ENCODE measurements at regions not wholly inside any gene's neighbourhood (a gene's known extent, or its start where the extent isn't known, plus 50 kb on each side); places are given as distances from the start of the nearest gene placed in this dataset.

DNA sequence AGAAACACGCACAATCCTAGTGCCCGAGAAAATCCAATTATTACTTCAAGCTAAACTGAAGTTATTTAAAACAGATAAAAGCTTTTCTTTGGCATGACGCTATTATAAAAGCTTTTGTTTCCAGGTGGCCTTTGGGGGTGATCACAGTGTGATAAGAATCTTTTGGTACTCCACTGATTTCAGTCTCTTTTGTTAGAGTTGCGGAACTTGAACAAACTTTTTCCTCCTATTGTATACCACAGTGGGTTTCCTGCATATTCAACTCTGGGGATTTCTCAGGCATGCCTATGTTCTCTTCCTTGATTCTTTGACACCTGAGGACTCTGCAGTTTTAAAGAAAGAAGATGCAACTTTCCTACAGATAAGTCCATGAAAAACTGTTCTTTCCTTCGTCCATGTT lies 99.7 kb upstream of the PITRM1 start:
- no peaks in the 10 kb centered on the region for H3K27me3 ChIP-seq

DNA sequence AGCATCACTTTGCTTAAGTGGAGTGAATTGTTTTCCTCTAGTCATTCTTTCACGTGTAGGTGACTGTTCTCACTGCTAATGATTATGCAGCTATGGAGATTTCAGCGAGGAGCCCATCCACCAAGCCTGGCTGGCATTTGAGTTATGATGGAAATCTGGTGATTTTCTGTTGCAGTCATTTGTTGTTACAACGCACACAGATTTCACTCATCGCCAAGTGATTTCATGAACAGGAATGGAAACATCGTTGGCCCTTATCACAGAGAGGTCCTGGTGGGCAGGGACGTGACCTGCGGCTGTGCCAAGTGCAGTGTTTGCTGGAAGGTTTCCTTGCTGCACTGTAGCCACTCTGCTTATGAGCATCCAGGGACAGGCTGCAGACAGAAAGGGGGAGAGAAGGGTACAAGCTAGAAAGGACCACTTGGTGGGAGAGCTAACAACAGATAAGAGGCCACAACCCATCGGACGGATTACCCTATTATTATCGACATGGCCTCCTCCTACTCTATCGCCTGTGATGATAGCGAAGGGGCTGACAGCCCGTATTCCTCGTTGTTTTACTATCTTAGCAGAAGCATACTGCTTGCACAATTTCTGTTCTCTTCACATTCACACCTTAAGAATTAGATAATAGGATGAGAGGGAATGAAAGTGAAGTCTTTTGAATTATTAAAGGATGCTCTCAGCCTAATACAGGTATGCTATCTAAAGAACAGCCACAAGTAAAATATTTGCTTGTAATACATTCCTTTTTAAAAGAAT lies 99.0 kb upstream of the PITRM1 start:
- intact Hi-C loops (cut with DNase I): no loop called here
- Histone ChIP-seq H3K9ac (ENCODE audit: low read depth in 2 of 2, low read length in 2 of 2) (no peak overlapping the region), H3K4me3 (no peak overlapping the region), H3K9me3 (no peaks in the 10 kb centered on the region), H3K36me3 (no peaks in the 10 kb centered on the region), H3K27me3 (no peaks in the 10 kb centered on the region), H3K27ac (no peak overlapping the region), H3K4me1 (no peaks in the 10 kb centered on the region)
- TF ChIP-seq, protein P1, sequence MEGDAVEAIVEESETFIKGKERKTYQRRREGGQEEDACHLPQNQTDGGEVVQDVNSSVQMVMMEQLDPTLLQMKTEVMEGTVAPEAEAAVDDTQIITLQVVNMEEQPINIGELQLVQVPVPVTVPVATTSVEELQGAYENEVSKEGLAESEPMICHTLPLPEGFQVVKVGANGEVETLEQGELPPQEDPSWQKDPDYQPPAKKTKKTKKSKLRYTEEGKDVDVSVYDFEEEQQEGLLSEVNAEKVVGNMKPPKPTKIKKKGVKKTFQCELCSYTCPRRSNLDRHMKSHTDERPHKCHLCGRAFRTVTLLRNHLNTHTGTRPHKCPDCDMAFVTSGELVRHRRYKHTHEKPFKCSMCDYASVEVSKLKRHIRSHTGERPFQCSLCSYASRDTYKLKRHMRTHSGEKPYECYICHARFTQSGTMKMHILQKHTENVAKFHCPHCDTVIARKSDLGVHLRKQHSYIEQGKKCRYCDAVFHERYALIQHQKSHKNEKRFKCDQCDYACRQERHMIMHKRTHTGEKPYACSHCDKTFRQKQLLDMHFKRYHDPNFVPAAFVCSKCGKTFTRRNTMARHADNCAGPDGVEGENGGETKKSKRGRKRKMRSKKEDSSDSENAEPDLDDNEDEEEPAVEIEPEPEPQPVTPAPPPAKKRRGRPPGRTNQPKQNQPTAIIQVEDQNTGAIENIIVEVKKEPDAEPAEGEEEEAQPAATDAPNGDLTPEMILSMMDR (IDR thresholded peaks at IDR 0.05): no peak
- DNase-seq: no peak

More for the DNA sequence above, 99.7 kb upstream of the PITRM1 start:
- Histone ChIP-seq H3K4me3 (no peak overlapping the region), H3K36me3 (no peaks in the 10 kb centered on the region), H3K4me1 (no peaks in the 10 kb centered on the region), H3K9me3 (no peaks in the 10 kb centered on the region), H3K27ac (no peak overlapping the region), H3K9ac (ENCODE audit: low read depth in 2 of 2, low read length in 2 of 2) (no peak overlapping the region)
- TF ChIP-seq, protein P1 (IDR thresholded peaks at IDR 0.05): no peak
- no peak for DNase-seq
- intact Hi-C loops (cut with DNase I): no loop called here

DNA sequence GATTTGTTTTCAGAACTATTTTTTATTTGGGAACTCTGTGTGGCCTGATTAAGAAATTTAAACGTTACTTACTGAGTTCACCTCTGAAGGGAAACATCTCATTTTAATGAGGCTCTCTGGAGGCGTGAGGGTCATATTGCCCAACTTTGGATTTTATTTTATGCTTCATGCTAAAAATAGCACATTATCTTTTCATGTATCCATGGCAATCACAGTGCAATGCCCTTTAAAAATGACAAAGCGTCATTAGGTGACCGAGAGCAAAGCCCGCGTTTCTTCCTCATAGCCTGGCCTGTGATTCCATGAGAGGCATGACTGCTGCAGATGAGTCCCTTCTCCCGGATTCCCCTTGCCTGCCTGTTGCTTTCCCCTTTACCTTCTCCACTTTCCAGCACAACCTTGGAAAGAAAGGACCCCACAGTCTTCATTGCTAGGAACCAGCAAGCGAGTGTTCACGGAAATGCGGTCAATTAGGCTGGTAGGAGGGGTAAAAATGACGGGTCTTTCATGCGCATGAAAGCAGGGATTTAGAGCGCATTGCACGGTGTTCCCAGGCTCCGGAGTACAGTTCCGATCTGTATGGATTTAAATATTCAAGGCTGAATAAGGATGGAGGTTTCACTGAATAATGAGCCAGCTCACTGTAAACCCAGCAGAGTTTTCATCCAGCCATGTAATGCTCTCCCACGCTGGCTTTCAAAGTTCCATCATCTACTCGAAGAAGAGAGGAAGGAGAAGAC lies 98.2 kb upstream of the PITRM1 start:
- intact Hi-C loops (cut with DNase I): no loop called here
- DNase-seq: no peak
- no peaks in the 10 kb centered on the region for H3K4me1 ChIP-seq
- no peak overlapping the region for H3K27ac ChIP-seq
- no peak overlapping the region for H3K4me3 ChIP-seq
- TF ChIP-seq, protein P1 (IDR thresholded peaks at IDR 0.05): no peak
- no peak overlapping the region for H3K9ac ChIP-seq (ENCODE audit: low read depth in 2 of 2, low read length in 2 of 2)
- H3K36me3 ChIP-seq: no peaks in the 10 kb centered on the region
- H3K9me3 ChIP-seq: no peaks in the 10 kb centered on the region
- no peaks in the 10 kb centered on the region for H3K27me3 ChIP-seq

DNA sequence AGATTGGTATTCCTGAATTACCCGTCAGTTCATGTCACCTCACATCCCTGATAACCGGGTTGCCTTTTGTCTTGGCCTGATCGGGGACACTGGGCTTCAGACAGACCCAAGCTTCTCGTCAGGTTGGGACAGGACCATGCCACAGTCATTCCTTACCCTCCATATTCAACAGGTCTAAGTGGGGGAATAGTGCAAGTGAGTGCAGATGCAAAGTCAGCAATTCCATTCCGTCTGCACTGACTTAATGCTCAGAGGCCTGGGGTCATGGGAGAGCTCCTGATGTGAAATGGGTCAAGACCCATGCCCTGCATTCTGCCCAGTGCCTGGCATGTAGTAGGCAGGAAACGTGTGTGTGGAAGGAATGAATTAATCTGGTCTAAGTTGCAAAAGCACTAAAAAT lies 95.4 kb upstream of the PITRM1 start:
- no peak overlapping the region for H3K27ac ChIP-seq
- no peak for DNase-seq
- no peaks in the 10 kb centered on the region for H3K9me3 ChIP-seq
- intact Hi-C loops (cut with DNase I): no loop called here
- TF ChIP-seq, protein P1 (IDR thresholded peaks at IDR 0.05): no peak
- H3K4me1 ChIP-seq: no peaks in the 10 kb centered on the region
- no peak overlapping the region for H3K9ac ChIP-seq (ENCODE audit: low read depth in 2 of 2, low read length in 2 of 2)
- no peaks in the 10 kb centered on the region for H3K27me3 ChIP-seq
- no peak overlapping the region for H3K4me3 ChIP-seq
- no peaks in the 10 kb centered on the region for H3K36me3 ChIP-seq

DNA sequence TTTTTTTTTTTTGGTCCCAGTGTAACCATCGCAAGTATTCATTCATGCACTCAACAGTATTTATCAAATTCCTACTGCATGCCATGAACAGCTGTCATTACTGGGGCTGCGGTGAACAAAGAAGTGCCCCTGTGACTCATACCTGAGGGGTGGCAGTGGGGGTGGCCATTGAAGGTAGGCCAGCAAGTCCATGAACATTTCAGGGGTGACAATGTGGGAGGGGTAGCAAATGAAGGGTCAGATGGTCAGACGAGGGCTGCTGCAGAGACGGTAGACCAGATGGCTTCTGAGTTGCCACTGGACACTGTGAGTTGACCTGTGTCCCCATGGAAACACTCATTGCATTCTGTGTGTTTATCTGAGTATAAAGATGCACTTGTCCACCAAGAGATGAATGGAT lies 92.5 kb upstream of the PITRM1 start:
- Histone ChIP-seq H3K9ac (ENCODE audit: low read depth in 2 of 2, low read length in 2 of 2) (no peak overlapping the region), H3K4me1 (no peaks in the 10 kb centered on the region), H3K36me3 (no peaks in the 10 kb centered on the region), H3K4me3 (no peak overlapping the region), H3K27ac (no peak overlapping the region), H3K9me3 (no peaks in the 10 kb centered on the region), H3K27me3 (no peaks in the 10 kb centered on the region)
- DNase-seq: no peak
- intact Hi-C loops (cut with DNase I): no loop called here
- TF ChIP-seq, protein P1 (IDR thresholded peaks at IDR 0.05): no peak
